GM18520 (cell line): ENCODE measurements at regions not wholly inside any gene's neighbourhood (a gene's known extent, or its start where the extent isn't known, plus 50 kb on each side); places are given as distances from the start of the nearest gene placed in this dataset.

Experiments
- ATAC-seq: cut with Tn5 transposase; IDR thresholded peaks from one replicate; pipeline ENCODE4 v1.9.1; 2021; ENCODE audit not compliant: unreplicated experiment

DNA sequence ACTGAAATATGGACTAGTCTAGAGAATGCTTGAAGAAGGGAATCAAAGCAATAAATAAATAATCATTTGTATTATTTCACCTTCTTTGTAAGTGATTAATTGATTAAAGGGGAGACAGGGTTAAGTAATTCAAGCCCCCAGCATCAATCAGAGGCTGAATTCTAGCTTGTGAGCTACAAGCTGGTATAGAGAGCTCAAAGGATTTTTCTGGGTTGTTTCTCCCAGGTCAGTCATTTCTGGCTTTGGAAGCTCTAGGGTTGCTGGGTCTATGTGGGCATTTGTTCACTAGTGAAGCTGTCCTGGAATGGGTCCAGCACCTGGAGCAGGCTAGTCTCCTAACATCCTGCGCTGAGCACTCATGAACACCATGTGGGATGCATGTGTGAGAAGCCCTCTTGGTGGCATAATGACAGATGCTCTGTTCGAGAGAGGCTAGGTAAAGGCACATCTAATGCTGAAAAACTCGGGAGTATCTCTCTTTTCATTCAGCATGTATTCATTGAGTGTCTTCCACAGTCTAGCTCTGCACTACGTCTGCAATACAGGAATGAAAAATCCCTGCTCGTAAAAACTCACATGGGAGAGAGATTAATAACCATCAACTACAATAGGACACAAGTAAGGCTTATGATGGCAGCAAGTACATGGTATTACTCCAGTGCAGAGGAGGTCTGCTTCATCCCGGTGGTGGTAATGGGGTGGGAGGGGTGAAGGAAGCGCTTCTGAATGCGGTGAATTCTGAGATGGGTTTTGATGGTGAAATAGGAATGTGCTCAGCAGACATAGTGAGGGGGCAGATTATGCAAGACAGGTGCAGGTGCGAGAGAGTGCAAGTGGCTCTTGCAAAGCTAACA lies 68.0 kb upstream of the NRP1 start:
- ATAC-seq = no peak

DNA sequence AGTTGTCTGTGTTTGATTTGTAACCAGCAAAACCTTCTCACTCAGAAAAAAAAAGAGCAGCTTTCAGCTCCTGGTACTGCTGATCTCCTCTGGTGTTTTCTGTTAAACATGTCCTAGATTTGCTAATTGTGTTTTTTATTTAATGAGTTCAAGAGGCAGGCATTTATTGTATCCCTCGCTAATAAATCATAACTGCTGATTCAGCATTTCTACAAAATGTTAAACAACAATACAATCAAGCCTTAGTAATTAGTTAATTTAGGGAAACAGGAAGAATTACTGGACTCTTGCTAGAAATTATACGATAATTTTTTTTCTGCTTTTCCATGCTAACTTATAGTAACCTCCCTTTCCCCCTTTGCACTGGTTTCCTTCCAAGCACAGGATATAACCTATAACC lies 66.8 kb upstream of the NRP1 start:
- ATAC-seq = no peak

DNA sequence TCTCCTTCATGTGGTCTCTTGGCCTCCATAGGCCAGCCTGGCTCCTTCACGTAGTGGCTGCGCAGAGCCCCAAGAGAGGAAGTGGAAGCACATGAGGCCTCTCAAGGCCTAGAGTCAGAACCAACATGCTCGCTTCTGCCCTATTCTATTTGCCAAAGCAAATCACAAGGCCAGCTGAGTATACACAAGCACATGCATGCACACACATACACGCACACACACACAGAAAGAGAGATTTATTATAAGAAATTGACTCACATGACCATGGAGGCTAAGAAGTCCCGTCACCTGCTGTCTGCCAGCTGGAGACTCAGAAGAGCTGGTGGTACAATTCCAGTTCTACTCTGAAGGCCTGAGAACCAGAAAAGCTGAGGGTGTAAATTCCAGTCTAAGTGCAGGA lies 64.3 kb upstream of the NRP1 start:
- no peak for ATAC-seq

DNA sequence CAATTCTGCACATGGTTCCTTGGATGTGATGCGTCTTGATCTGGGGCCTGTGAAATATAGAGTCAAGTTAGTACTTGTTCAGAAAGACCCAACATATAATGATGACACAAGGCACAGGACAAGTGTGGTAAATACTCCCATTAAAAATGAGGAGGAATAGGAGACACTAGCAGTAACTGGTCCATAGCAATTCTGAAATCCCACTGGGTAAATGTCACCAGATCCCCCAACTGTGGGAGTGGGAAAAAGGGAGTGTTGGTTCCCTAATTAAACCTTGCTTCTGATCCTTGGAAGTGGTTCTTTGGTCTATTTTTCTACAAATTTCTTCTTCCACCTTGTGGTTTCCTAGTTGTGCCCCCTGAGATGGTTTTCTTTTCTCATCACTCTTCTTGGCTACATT lies 62.5 kb upstream of the NRP1 start:
- ATAC-seq = no peak

DNA sequence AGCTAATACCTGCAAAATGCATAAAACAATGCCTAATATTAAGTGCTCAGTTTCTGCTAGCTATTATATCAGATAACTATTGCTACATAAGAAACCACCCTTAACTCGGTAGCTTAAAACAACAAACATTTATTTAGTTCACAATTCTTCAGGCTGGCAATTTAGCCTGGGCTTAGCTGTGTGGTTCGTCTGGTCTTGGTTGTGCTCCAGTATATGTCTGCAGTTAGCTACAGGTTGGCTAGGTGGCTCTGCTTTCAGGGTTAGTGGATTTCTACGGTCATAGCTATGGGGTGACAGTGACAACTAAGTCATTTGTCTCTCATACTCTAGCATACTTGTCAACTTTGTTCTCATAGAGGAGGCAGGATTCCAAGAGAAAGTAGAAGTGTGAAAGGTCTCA lies 61.8 kb upstream of the NRP1 start:
- ATAC-seq = no peak

DNA sequence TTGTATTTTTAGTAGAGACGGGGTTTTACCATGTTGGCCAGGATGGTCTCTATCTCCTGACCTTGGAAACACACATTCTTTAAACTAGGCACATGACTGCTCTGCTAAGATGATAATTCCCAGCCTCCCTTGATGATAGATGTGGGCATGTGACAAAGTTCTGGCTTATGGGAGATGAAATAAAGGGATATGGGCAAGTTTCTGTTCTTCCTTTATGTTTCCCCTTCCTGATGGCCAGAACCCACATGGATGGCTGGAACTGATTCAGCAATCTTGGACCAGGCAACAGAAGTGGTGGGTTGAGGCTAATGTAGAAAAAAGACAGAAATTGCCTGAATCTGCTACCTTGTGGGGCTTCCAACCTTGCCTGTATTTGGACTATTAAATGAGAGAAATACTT lies 60.7 kb upstream of the NRP1 start:
- no peak for ATAC-seq

DNA sequence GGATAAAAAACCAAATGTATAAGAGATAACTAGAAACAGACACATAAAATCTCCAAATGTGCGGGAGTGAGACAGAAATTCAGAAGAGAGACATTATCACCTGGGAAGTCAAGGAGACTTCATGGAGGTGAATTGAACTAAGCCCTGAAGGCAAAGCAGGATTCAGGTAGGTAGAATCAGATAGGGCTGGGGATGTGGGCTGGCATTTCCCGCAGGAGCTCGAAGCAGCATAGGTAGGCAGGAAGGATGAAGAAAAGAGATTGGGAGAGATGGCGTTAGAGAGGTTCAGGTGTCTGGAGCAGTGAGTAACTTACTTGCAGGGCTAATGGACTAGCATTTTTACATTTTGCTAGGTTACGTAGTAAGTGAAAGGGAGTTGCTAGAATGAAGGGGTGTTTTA lies 58.2 kb upstream of the NRP1 start:
- ATAC-seq = no peak

DNA sequence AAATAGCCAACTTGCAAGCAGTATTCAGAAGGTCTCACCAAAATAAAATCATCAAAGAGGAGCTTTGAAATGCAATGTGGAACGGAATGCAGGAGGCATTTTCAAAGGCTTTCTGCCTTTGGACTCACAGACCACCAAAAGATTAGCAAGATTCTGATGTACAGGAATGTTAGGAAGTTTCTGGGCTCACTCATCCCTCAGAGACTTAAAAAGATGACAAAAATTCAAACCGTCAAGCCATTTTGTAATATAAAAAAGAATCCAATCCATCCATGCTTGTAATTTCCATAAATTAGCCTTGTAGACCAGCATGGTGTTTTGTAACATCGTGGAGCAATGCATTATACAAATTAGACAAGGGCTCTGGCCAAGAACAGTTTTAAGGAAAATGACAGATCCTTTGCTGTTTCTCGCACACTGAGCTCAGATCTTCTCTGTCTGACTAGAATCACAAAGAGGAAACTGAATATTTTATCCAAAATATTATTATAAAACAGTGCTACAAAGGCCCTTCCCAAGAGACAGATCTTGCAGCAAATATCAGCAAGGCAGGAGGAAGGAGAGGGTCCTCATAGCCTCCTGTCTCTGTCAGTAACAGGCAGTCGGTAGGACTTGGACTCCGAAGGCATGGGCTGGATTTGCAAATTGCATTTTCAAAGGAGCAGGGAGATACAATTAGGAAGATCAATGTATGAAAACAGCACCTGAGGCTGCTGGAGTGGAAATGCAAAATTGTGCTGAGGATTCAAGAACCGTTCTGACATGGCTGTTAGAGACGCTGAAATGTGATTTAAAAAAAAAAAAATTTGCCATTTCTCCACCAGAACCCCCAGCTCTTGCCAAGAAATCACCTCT lies 57.4 kb upstream of the NRP1 start:
- ATAC-seq = no peak

DNA sequence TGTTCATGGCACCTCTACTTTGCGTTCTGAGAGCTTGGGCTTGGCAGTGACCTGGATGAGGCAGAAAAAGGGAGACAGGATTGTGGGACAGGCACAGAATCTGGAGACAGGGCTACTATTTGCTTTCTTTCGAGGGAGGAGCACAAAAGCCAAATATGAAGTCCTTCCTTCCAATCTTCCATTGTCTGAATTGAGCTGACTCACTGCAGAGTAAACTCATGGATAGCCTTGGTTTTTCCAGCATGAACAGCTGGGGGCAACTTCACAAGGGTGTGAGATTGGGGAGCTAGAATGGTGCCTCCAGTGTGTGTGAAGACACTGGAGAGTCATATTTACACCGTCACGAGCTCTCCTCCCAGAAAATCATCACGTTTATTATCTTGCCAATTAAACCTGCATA lies 55.6 kb upstream of the NRP1 start:
- ATAC-seq = no peak

DNA sequence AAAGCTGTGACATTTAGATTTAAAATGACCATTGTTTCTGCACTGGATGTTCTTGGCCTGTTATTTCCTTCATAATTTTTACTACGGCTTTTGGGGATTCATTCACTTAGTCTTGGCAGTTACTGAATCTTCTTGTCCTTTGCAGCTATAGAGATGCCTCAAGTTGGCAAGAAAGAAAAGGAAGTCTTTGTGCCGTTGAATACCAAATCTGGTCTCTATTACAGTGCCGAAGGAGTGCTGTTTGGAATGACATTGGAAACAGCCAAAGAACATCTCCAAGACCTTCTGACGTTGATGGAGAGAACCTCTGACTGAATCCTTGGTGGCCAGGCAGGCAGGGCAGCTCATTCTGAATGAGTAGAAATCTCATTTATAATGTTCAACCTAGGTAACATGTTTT lies 54.3 kb upstream of the NRP1 start:
- no peak for ATAC-seq

DNA sequence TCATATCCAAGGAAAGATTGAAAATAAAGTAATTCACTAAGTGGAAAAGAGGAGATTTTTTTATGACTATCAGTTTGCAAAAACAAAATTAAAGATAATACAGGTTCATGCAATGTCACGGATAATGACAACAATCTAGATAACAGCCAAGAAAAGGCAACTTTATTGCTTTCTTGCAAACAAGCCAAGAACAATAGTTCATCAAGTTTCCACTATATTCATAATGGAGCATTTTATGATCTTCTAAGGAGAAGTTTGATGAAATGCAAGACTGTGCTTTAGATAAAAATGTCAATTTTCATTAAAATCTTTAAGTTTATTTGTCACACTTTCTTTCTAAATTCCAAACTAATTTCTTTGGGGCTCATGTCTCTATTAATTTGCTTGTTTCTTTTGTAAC lies 53.9 kb upstream of the NRP1 start:
- no peak for ATAC-seq

DNA sequence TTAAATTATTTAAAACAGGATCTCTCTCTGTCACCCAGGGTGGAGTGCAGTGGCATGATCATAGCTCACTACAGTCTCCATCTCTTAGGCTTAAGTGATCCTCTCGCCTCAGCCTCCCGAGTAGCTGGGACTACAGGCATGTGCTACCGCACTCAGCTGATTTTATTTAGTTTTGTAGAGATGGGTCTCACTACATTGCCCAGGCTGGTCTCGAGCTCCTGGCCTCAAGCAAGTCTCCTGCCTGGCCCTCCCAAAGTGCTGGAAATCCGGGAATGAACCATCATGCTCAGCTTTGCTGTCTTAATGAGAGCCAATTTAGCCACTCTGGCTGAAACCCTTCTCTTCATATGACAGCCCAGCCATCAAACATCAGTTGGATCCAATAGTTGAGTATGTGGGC lies 53.3 kb upstream of the NRP1 start:
- ATAC-seq = no peak

DNA sequence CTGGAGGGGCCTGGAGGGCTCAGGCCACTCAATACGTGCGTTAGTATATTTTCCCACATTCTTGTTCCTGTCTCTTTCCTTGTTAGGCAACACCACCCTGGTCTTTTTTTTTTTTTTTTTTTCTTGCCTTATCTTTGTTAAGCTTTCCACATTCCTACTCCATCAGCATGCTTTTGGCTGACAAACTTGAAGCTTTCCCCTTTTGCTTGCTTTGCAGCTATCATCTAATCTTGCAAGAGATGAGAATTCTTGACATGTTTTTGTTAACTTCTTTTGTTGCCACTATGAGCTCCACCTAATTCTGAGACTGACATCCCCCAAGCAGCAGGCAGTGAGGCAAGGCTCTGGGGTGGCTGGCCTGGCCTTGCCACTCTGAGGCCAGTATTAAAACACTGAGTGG lies 52.5 kb upstream of the NRP1 start:
- ATAC-seq = no peak

DNA sequence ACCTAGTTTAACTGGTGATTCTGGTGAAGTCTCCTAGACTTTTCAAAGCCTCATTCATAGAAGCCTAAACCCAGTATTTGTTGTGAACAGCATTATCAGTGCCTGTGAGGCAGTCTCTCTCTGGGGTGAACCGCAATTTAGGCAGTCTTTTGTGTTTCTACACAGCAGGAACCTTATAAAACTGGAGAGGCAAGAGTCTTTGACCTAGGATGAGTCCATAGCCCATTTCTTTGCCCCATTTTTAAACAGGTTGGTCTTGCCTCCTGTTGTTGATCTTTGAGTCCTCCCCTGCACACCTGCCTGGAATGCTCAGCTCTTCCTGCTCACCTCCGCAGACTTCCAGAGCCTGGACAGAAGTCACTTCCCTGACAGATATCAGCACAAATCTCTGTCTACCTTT lies 51.2 kb upstream of the NRP1 start:
- ATAC-seq = no peak

DNA sequence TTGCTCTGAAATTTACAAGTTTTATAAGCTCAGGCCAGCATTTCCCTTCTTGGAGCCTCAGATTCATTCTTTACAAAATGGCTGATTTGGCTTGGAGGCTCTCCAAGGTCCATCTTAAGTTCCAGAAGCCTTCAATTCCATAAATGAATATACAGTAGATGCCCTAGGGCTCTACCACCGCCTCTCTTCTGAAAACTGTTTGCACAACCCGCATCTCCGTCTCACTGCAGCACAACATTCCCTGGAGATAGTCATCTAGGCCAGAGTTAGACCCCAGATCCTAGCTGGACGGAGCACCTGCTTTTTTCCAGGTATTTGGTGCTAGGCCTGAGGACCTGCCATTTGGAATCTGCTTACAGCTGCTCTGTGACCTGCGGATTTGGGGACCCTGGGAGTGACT lies 50.5 kb upstream of the NRP1 start:
- no peak for ATAC-seq
